ENCODE measurements at regions not wholly inside any gene's neighbourhood (a gene's known extent, or its start where the extent isn't known, plus 50 kb on each side); places are given as distances from the start of the nearest gene placed in this dataset.
"Not testable (repeated sequence)": the region's sequence is repeated elsewhere in the genome, so short reads cannot be mapped to it uniquely, and the experiment has no call there.

DNA sequence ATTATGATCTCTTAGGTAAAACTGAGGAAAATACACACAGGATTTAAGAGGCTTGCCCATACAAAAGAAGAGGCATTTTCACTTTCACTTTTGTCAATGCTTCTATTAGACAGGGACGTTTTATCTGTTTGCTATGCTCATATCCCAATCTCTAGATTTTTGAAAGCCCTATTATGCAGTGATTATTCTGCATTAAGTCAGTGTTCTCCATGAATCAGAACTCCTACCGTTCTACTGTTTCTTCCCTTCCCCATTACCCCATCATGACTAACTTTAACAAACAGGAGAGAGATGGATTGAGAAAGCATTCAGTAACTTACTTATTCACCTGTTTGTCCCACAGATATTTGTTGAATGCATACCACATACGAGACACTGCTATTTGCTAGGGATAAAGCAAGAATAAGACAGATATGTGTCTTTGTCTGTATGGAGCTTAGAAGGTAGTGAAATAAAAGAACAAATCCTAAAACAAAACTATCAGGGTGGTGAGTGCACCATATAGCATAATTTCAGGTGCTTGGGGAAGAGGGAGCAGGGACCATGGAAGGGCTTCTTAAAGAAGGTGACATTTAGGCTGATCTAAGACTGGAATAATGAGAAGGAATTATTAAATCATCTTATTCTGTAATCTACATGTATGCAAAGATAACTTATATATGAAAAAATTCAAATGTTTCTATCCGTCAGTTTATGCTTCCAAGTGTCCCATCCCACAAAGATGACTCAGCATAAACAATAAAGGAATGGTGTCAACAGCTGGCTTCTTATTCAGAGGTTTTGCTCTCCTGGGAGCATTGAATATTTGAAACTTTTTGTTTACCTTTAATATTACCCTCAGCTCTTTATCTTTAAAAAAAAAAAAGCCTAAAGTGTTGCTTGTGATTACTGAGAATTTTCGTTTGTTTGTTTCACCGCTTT lies 328.1 kb downstream of the HINT1 start:
- Histone ChIP-seq H3K27me3 (ENCODE audit: insufficient read depth, low read length) (no peaks in the 10 kb centered on the region), H3K4me2 (ENCODE audit: low read length) (no peak overlapping the region), H3K36me3 (ENCODE audit: control insufficient read depth in 1 of 2, insufficient read depth in 2 of 2, low read length in 2 of 2) (no peaks in the 10 kb centered on the region), H3K18ac (ENCODE audit: low read length) (no peak overlapping the region), H4K12ac (ENCODE audit: low read depth, low read length) (no peak overlapping the region), H3K79me1 (ENCODE audit: low read length) (no peaks in the 10 kb centered on the region), H3K4me1 (ENCODE audit: control insufficient read depth in 1 of 2, insufficient read depth in 2 of 2, low read length in 2 of 2) (no peaks in the 10 kb centered on the region), H3K27ac (ENCODE audit: low read depth, low read length) (no peak overlapping the region), H3K79me2 (ENCODE audit: control insufficient read depth, insufficient read depth, low read length, poor library complexity) (no peaks in the 10 kb centered on the region), H4K8ac (ENCODE audit: low read depth, low read length) (no peak overlapping the region), H2BK12ac (ENCODE audit: low read length) (no peak overlapping the region), H3K9ac (ENCODE audit: low read length) (no peak overlapping the region), H3K9me3 (ENCODE audit: insufficient read depth, low read depth, low read length) (no peaks in the 10 kb centered on the region), H2BK120ac (ENCODE audit: insufficient read depth, low read length, poor library complexity) (no peak overlapping the region), H3K4ac (ENCODE audit: low read depth, low read length) (no peak overlapping the region), H3K4me3 (ENCODE audit: low read depth, low read length) (no peak overlapping the region), H3K14ac (ENCODE audit: low read length) (no peak overlapping the region), H4K91ac (ENCODE audit: low read depth, low read length) (no peak overlapping the region), H2AK5ac (ENCODE audit: low read length) (no peak overlapping the region), H2BK5ac (ENCODE audit: low read depth, low read length, poor library complexity) (no peak overlapping the region), H2AFZ (ENCODE audit: insufficient read depth, low read length, poor library complexity) (no peak overlapping the region), H3K23ac (ENCODE audit: low read length) (no peak overlapping the region)
- DNase-seq = no peak
- no CpG with 5 or more reads among the region's 6 CpGs for WGBS (ENCODE audit: extremely low coverage, insufficient coverage, insufficient read length)

DNA sequence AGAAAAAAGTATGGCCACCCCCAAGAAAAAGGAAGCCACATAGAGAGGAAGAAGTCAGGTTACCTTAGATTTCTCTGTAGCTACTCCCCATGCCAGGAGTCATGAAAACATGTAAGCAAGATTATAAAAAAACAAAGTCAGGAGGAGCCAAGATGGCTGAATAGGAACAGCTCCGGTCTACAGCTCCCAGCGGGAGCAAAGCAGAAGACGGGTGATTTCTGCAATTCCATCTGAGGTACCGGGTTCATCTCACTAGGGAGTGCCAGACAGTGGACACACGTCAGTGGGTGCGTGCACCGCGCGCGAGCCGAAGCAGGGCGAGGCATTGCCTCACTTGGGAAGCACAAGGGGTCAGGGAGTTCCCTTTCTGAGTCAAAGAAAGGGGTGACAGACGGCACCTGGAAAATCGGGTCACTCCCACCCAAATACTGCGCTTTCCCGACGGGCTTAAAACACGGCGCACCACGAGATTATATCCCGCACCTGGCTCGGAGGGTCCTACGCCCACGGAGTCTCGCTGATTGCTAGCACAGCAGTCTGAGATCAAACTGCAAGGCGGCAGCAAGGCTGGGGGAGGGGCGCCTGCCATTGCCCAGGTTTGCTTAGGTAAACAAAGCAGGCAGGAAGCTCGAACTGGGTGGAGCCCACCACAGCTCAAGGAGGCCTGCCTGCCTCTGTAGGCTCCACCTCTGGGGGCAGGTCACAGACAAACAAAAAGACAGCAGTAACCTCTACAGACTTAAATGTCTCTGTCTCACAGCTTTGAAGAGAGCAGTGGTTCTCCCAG lies 347.3 kb downstream of the HINT1 start:
- H3K4me1 ChIP-seq (ENCODE audit: control insufficient read depth in 1 of 2, insufficient read depth in 2 of 2, low read length in 2 of 2); H2BK5ac ChIP-seq (ENCODE audit: low read depth, low read length, poor library complexity); H4K8ac ChIP-seq (ENCODE audit: low read depth, low read length); H3K18ac ChIP-seq (ENCODE audit: low read length); H3K9ac ChIP-seq (ENCODE audit: low read length); H2BK120ac ChIP-seq (ENCODE audit: insufficient read depth, low read length, poor library complexity); H3K36me3 ChIP-seq (ENCODE audit: control insufficient read depth in 1 of 2, insufficient read depth in 2 of 2, low read length in 2 of 2); H3K9me3 ChIP-seq (ENCODE audit: insufficient read depth, low read depth, low read length); H2AK5ac ChIP-seq (ENCODE audit: low read length); H3K4me3 ChIP-seq (ENCODE audit: low read depth, low read length); H3K4ac ChIP-seq (ENCODE audit: low read depth, low read length); H3K27ac ChIP-seq (ENCODE audit: low read depth, low read length); H4K91ac ChIP-seq (ENCODE audit: low read depth, low read length); H3K79me2 ChIP-seq (ENCODE audit: control insufficient read depth, insufficient read depth, low read length, poor library complexity); DNase-seq; H3K23ac ChIP-seq (ENCODE audit: low read length); H3K27me3 ChIP-seq (ENCODE audit: insufficient read depth, low read length); H3K4me2 ChIP-seq (ENCODE audit: low read length); H3K14ac ChIP-seq (ENCODE audit: low read length); H2AFZ ChIP-seq (ENCODE audit: insufficient read depth, low read length, poor library complexity); H2BK12ac ChIP-seq (ENCODE audit: low read length); H4K12ac ChIP-seq (ENCODE audit: low read depth, low read length); H3K79me1 ChIP-seq (ENCODE audit: low read length): not testable (repeated sequence)
- WGBS (ENCODE audit: extremely low coverage, insufficient coverage, insufficient read length) = no CpG with 5 or more reads among the region's 28 CpGs

DNA sequence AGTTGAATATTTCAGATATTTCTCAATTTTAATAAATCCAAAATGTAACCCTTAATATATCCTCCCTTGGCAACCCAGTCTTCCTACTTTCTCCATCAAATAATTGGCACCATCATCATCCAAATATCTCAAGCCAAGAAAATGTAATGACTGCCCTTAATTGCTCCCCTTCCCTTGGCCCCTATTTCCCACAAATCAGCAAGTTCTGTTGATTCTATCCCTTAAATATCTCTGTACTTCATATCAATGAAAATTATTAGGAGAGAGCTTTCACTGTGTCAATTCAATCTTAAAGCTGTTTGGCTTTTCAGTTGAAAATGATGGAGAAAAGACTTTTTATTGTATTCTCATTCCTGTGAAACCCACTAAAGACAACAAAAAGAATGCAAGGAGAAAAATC lies 349.8 kb downstream of the HINT1 start:
- Histone ChIP-seq H3K18ac (ENCODE audit: low read length) (no peak overlapping the region), H2AK5ac (ENCODE audit: low read length) (no peak overlapping the region)

DNA sequence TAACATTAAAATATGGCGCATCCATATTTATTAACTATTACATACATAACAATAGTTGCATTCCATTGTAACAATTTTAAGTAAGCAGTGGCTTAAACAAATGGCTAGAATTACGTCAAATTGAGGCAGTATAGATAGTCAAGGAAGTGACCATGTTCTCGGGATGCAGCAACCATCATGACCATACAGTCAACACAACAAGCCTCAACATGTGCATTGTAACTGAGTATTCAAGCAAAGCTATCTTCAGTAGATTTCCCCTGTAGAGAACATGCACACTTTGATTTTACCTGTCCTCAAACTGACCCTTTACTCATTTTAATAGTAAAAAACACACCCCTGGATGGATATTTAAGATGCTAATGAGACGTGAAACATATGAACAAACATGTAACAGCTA lies 356.4 kb downstream of the HINT1 start:
- H3K14ac ChIP-seq (ENCODE audit: low read length) = no peak overlapping the region
- H2BK120ac ChIP-seq (ENCODE audit: insufficient read depth, low read length, poor library complexity) = no peak overlapping the region
- no peak overlapping the region for H2AFZ ChIP-seq (ENCODE audit: insufficient read depth, low read length, poor library complexity)
- no peaks in the 10 kb centered on the region for H3K4me1 ChIP-seq (ENCODE audit: control insufficient read depth in 1 of 2, insufficient read depth in 2 of 2, low read length in 2 of 2)
- no peak overlapping the region for H3K4me2 ChIP-seq (ENCODE audit: low read length)
- H4K8ac ChIP-seq (ENCODE audit: low read depth, low read length) = no peak overlapping the region
- DNase-seq = no peak
- no peak overlapping the region for H4K12ac ChIP-seq (ENCODE audit: low read depth, low read length)
- H3K23ac ChIP-seq (ENCODE audit: low read length) = no peak overlapping the region
- no peak overlapping the region for H2BK12ac ChIP-seq (ENCODE audit: low read length)
- H3K36me3 ChIP-seq (ENCODE audit: control insufficient read depth in 1 of 2, insufficient read depth in 2 of 2, low read length in 2 of 2) = no peaks in the 10 kb centered on the region
- H4K91ac ChIP-seq (ENCODE audit: low read depth, low read length) = no peak overlapping the region
- H3K4me3 ChIP-seq (ENCODE audit: low read depth, low read length) = no peak overlapping the region
- no peak overlapping the region for H3K18ac ChIP-seq (ENCODE audit: low read length)
- no peaks in the 10 kb centered on the region for H3K79me2 ChIP-seq (ENCODE audit: control insufficient read depth, insufficient read depth, low read length, poor library complexity)
- no peaks in the 10 kb centered on the region for H3K79me1 ChIP-seq (ENCODE audit: low read length)
- no peaks in the 10 kb centered on the region for H3K27me3 ChIP-seq (ENCODE audit: insufficient read depth, low read length)
- no peaks in the 10 kb centered on the region for H3K9me3 ChIP-seq (ENCODE audit: insufficient read depth, low read depth, low read length)
- no peak overlapping the region for H3K4ac ChIP-seq (ENCODE audit: low read depth, low read length)
- no peak overlapping the region for H3K27ac ChIP-seq (ENCODE audit: low read depth, low read length)
- no CpG with 5 or more reads among the region's 4 CpGs for WGBS (ENCODE audit: extremely low coverage, insufficient coverage, insufficient read length)
- H2AK5ac ChIP-seq (ENCODE audit: low read length) = no peak overlapping the region
- no peak overlapping the region for H2BK5ac ChIP-seq (ENCODE audit: low read depth, low read length, poor library complexity)
- no peak overlapping the region for H3K9ac ChIP-seq (ENCODE audit: low read length)

More for the DNA sequence above, 349.8 kb downstream of the HINT1 start:
- Histone ChIP-seq H4K91ac (ENCODE audit: low read depth, low read length) (no peak overlapping the region), H4K12ac (ENCODE audit: low read depth, low read length) (no peak overlapping the region), H2BK12ac (ENCODE audit: low read length) (no peak overlapping the region), H2BK5ac (ENCODE audit: low read depth, low read length, poor library complexity) (no peak overlapping the region), H3K27me3 (ENCODE audit: insufficient read depth, low read length) (no peaks in the 10 kb centered on the region), H3K79me1 (ENCODE audit: low read length) (no peaks in the 10 kb centered on the region), H3K9ac (ENCODE audit: low read length) (no peak overlapping the region), H2AFZ (ENCODE audit: insufficient read depth, low read length, poor library complexity) (no peak overlapping the region), H3K79me2 (ENCODE audit: control insufficient read depth, insufficient read depth, low read length, poor library complexity) (no peaks in the 10 kb centered on the region), H3K23ac (ENCODE audit: low read length) (no peak overlapping the region), H3K27ac (ENCODE audit: low read depth, low read length) (no peak overlapping the region), H4K8ac (ENCODE audit: low read depth, low read length) (no peak overlapping the region), H3K4me3 (ENCODE audit: low read depth, low read length) (no peak overlapping the region), H3K4ac (ENCODE audit: low read depth, low read length) (no peak overlapping the region), H3K4me2 (ENCODE audit: low read length) (no peak overlapping the region), H3K9me3 (ENCODE audit: insufficient read depth, low read depth, low read length) (no peaks in the 10 kb centered on the region), H3K14ac (ENCODE audit: low read length) (no peak overlapping the region), H3K36me3 (ENCODE audit: control insufficient read depth in 1 of 2, insufficient read depth in 2 of 2, low read length in 2 of 2) (no peaks in the 10 kb centered on the region), H2BK120ac (ENCODE audit: insufficient read depth, low read length, poor library complexity) (no peak overlapping the region), H3K4me1 (ENCODE audit: control insufficient read depth in 1 of 2, insufficient read depth in 2 of 2, low read length in 2 of 2) (no peaks in the 10 kb centered on the region)
- no peak for DNase-seq

Measured in trophoblast cell (in vitro differentiated cells and primary cell).